GM12878 (cell line): ENCODE measurements at regions not wholly inside any gene's neighbourhood (a gene's known extent, or its start where the extent isn't known, plus 50 kb on each side); places are given as distances from the start of the nearest gene placed in this dataset.

ENCODE experiments used
- ATAC-seq: fragments of 200-7000 bp; cut with Tn5 transposase; 3 replicates; pipeline ENCODE4 v1.9.1; 2020; ENCODE audit warnings: mild to moderate bottlenecking, moderate library complexity
- BruUV-seq: library from RNA; stranded (reverse); fragments of 400-500 nt; replicated peaks from 2 replicates; lab custom pipeline; 2021; lab: Mats Ljungman, UMichigan
- CTCF ChIA-PET: fragments of 300-600 bp; sonication (Branson Sonifier 250); formaldehyde crosslinking; extraction: SDS; loops from one replicate; lab custom pipeline; 2021; ENCODE audit warnings: inconsistent platforms; lab: Yijun Ruan, JAX
- POLR2A ChIA-PET: fragments of 350-600 bp; formaldehyde crosslinking; extraction: SDS; loops from one replicate; lab custom pipeline; 2021; ENCODE audit warnings: inconsistent platforms; lab: Charles Lee
- RAD21 ChIA-PET: fragments of 300-600 bp; sonication (Branson Sonifier 250); formaldehyde crosslinking; loops from one replicate; lab custom pipeline; 2023; ENCODE audit warnings: antibody characterized with exemption; ENCODE audit not compliant: unreplicated experiment; lab: Charles Lee
- SMC1A ChIA-PET: fragments of 300-600 bp; sonication (Branson Sonifier 250); formaldehyde crosslinking; loops from one replicate; lab custom pipeline; 2023; ENCODE audit not compliant: unreplicated experiment, uncharacterized antibody; lab: Charles Lee
- DNase-seq: peaks from one replicate; pipeline ENCODE4 v3.0.0-alpha.2; 2011; ENCODE audit warnings: low read depth, low spot score
- FAIRE-seq: peaks from 3 replicates; lab custom pipeline; 2011; peaks lifted over from hg19 to GRCh38; lab: Jason Lieb, UNC
- H2AFZ ChIP-seq: 2 replicates; pipeline ENCODE4 v1.6.0; 2011; ENCODE audit warnings: low read depth, low read length, control low read depth; ENCODE audit not compliant: control insufficient read depth
- H3K27ac ChIP-seq: 2 replicates; pipeline ENCODE4 v1.5.1; 2011; ENCODE audit warnings: control low read depth; ENCODE audit not compliant: control insufficient read depth, insufficient read depth
- H3K27me3 ChIP-seq, 2 experiments: replicated peaks in 1 of 2; 2 replicates each; pipeline versions ENCODE4 v1.6.0 to v1.6.1; 2011; ENCODE audit warnings: low read length in 1 of 2; ENCODE audit not compliant: control insufficient read depth in 2 of 2, insufficient read depth in 2 of 2
- H3K36me3 ChIP-seq, 2 experiments: 2 replicates each; pipeline ENCODE4 v1.5.1; 2011; ENCODE audit warnings: low read length in 1 of 2; ENCODE audit not compliant: control insufficient read depth in 2 of 2, insufficient read depth in 2 of 2
- H3K4me1 ChIP-seq: 2 replicates; pipeline ENCODE4 v1.6.1; 2011; ENCODE audit warnings: mild to moderate bottlenecking, low read length, moderate library complexity, mixed read lengths; ENCODE audit not compliant: control insufficient read depth, insufficient read depth
- H3K4me2 ChIP-seq: 2 replicates; pipeline ENCODE4 v1.6.0; 2011; ENCODE audit warnings: control low read depth; ENCODE audit not compliant: control insufficient read depth, insufficient read depth
- H3K4me3 ChIP-seq: fragments of 200-600 bp; sonication (generic); 2 replicates; pipeline ENCODE4 v1.5.1; 2016
- H3K79me2 ChIP-seq: 2 replicates; pipeline ENCODE4 v1.6.0; 2011; ENCODE audit warnings: low read length; ENCODE audit not compliant: control insufficient read depth, insufficient read depth
- H3K9ac ChIP-seq: 2 replicates; pipeline ENCODE4 v1.8.0; 2011; ENCODE audit warnings: low read length, control low read depth, mixed read lengths; ENCODE audit not compliant: control insufficient read depth, insufficient read depth
- H3K9me3 ChIP-seq: replicated peaks from 3 replicates; pipeline ENCODE4 v1.5.1; 2011; ENCODE audit warnings: mild to moderate bottlenecking, low read length; ENCODE audit not compliant: control insufficient read depth, insufficient read depth
- H4K20me1 ChIP-seq: 2 replicates; pipeline ENCODE4 v1.6.0; 2011; ENCODE audit not compliant: control insufficient read depth, insufficient read depth
- DPF2 ChIP-seq: fragments of 450-650 bp; IDR thresholded peaks from 2 replicates; pipeline ENCODE4 v1.6.1; 2017; ENCODE audit warnings: mild to moderate bottlenecking
- HDAC2 ChIP-seq: fragments of 200-600 bp; sonication (generic); IDR thresholded peaks from 2 replicates; pipeline ENCODE4 v1.6.1; 2017
- JUNB ChIP-seq: IDR thresholded peaks from 2 replicates; pipeline ENCODE4 v1.6.1; 2016; ENCODE audit warnings: antibody characterized with exemption, mild to moderate bottlenecking
- JUND ChIP-seq: IDR thresholded peaks from 2 replicates; pipeline ENCODE4 v1.6.1; 2012; ENCODE audit warnings: low read depth, mild to moderate bottlenecking, low read length, improper control_type of control experiment, moderate library complexity
- NFXL1 ChIP-seq: fragments of 450-650 bp; IDR thresholded peaks from 2 replicates; pipeline ENCODE4 v1.6.1; 2017; ENCODE audit warnings: antibody characterized with exemption, mild to moderate bottlenecking, borderline replicate concordance
- NR2F1 ChIP-seq: fragments of 450-650 bp; conservative IDR thresholded peaks from 2 replicates; pipeline ENCODE4 v1.6.1; 2017; ENCODE audit warnings: mild to moderate bottlenecking
- RELA ChIP-seq: fragments of 450-650 bp; IDR thresholded peaks from 2 replicates; pipeline ENCODE4 v1.8.0; 2014; ENCODE audit warnings: borderline replicate concordance; ENCODE audit not compliant: partially characterized antibody
- RUNX3 ChIP-seq: IDR thresholded peaks from 2 replicates; pipeline ENCODE4 v1.6.1; 2012; ENCODE audit warnings: low read length, inconsistent platforms
- SIX5 ChIP-seq: IDR thresholded peaks from 2 replicates; pipeline ENCODE4 v1.6.1; 2011; ENCODE audit warnings: mild to moderate bottlenecking, low read depth, low read length, moderate library complexity; ENCODE audit not compliant: severe bottlenecking
- ZNF217 ChIP-seq: fragments of 450-650 bp; IDR thresholded peaks from 2 replicates; pipeline ENCODE4 v1.6.1; 2017; ENCODE audit warnings: antibody characterized with exemption, mild to moderate bottlenecking
- ZZZ3 ChIP-seq: IDR thresholded peaks from 2 replicates; pipeline ENCODE4 v1.6.1; 2011; ENCODE audit warnings: low read depth; ENCODE audit not compliant: control insufficient read depth, insufficient read length
- in situ Hi-C: fragments of 300-500 bp; cut with MboI; formaldehyde crosslinking; loops from 9 replicates; pipeline ENCODE4 v1.14.3; 2018; ENCODE audit warnings: mixed read lengths
- intact Hi-C: fragments of 100-400 bp; cut with micrococcal nuclease; formaldehyde crosslinking; loops from one replicate; pipeline ENCODE4 v1.14.2; 2022; ENCODE audit not compliant: unreplicated experiment
- TF ChIP-seq, protein P1 (sequence below): fragments of 450-650 bp; IDR thresholded peaks from 2 replicates; pipeline ENCODE4 v1.6.1; 2017; ENCODE audit warnings: mild to moderate bottlenecking, moderate library complexity
- TF ChIP-seq, protein P2 (sequence below): IDR thresholded peaks from 2 replicates; pipeline ENCODE4 v1.6.1; 2012; ENCODE audit warnings: low read depth, low read length, improper control_type of control experiment

DNA sequence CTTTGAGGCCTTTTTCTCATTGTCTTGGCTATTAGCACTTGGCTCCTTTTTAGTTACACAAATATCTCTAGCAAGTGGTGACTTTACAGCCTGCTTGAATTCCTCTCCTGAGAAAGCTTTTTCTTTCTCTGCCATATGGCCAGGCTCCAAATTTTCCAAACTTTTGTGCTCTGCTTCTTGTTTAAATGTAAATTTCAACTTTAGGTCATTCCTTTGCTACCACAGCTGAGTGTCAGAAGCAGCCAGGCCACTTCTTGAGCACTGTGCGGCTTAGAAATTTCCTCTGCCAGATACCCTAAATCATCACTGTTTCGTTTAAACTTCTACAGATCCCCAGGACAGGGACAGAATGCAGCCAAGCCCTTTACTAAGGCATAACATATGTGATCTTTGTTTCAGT is 222.4 kb downstream of the FBXO8 start (continued):
- TF ChIP-seq, protein P1, sequence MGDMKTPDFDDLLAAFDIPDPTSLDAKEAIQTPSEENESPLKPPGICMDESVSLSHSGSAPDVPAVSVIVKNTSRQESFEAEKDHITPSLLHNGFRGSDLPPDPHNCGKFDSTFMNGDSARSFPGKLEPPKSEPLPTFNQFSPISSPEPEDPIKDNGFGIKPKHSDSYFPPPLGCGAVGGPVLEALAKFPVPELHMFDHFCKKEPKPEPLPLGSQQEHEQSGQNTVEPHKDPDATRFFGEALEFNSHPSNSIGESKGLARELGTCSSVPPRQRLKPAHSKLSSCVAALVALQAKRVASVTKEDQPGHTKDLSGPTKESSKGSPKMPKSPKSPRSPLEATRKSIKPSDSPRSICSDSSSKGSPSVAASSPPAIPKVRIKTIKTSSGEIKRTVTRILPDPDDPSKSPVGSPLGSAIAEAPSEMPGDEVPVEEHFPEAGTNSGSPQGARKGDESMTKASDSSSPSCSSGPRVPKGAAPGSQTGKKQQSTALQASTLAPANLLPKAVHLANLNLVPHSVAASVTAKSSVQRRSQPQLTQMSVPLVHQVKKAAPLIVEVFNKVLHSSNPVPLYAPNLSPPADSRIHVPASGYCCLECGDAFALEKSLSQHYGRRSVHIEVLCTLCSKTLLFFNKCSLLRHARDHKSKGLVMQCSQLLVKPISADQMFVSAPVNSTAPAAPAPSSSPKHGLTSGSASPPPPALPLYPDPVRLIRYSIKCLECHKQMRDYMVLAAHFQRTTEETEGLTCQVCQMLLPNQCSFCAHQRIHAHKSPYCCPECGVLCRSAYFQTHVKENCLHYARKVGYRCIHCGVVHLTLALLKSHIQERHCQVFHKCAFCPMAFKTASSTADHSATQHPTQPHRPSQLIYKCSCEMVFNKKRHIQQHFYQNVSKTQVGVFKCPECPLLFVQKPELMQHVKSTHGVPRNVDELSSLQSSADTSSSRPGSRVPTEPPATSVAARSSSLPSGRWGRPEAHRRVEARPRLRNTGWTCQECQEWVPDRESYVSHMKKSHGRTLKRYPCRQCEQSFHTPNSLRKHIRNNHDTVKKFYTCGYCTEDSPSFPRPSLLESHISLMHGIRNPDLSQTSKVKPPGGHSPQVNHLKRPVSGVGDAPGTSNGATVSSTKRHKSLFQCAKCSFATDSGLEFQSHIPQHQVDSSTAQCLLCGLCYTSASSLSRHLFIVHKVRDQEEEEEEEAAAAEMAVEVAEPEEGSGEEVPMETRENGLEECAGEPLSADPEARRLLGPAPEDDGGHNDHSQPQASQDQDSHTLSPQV, result no peak
- TF ChIP-seq, protein P2, sequence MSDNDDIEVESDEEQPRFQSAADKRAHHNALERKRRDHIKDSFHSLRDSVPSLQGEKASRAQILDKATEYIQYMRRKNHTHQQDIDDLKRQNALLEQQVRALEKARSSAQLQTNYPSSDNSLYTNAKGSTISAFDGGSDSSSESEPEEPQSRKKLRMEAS, result no peak
- TF ChIP-seq JUND (no peak), DPF2 (no peak), ZZZ3 (no peak), NFXL1 (no peak), NR2F1 (no peak), RELA (no peak), RUNX3 (no peak), HDAC2 (no peak)

DNA sequence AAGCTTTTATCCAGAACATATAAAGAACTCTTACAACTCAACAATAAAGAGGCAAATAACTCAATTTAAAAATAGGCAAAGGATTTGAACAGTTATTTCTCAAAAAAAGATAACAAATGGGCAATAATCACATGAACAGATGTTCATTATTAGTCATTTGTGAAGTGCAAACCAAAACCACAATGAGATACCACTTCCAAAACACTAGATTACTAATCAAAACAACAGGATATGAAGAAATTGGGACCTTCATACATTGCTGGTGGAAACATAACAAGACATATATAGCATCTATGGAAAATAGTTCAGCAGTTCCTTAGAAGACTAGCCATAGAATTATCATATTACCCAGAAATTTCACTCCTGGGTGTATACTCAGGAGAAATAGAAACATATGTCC is 224.6 kb downstream of the FBXO8 start:
- Histone ChIP-seq H3K27ac (no peak overlapping the region), H3K4me3 (no peak overlapping the region), H3K9me3 (no peaks in the 10 kb centered on the region), H4K20me1 (no peaks in the 10 kb centered on the region), H3K79me2 (no peaks in the 10 kb centered on the region), H3K36me3 (no peaks in the 10 kb centered on the region), H3K9ac (no peak overlapping the region), H3K4me1 (no peaks in the 10 kb centered on the region), H3K27me3 (no peaks in the 10 kb centered on the region), H2AFZ (no peak overlapping the region), H3K4me2 (no peak overlapping the region)
- no TSS peak for BruUV-seq
- ChIA-PET CTCF (no interaction called here), POLR2A (no interaction called here), SMC1A (interaction anchor here (0.7 kb wide), 1 partner anchor 24 kb away, joined by 3 read pairs; no protein-coding TSS in a partner anchor), RAD21 (no interaction called here)
- in situ Hi-C loops, result no loop called here
- DNase-seq (no peak), ATAC-seq (no peak), FAIRE-seq (no peak)
- intact Hi-C loops, result no loop called here
- peak; percentile 55 for TF ChIP-seq RUNX3
- TF ChIP-seq SIX5, result no peak
- 0 out of 2 replicates have a peak, but pooled peaks have one; percentile 17 for TF ChIP-seq JUNB
- no peak for TF ChIP-seq ZNF217
- TF ChIP-seq, protein P2, result no peak
